Upper lobe of left lung (tissue), 4 donors: ENCODE measurements at regions not wholly inside any gene's neighbourhood (a gene's known extent, or its start where the extent isn't known, plus 50 kb on each side); places are given as distances from the start of the nearest gene placed in this dataset.

ENCODE experiments used
- POLR2A ChIP-seq, 4 donors: fragments of 450-650 bp; IDR thresholded peaks; one replicate each; pipeline ENCODE4 v1.5.1; 2016 to 2017; ENCODE audit warnings: antibody characterized with exemption in 4 of 4, mild to moderate bottlenecking in 2 of 4
- POLR2AphosphoS5 ChIP-seq, 2 donors: sonication (generic); formaldehyde crosslinking; IDR thresholded peaks; one replicate each; pipeline ENCODE4 v1.5.1; 2017; ENCODE audit warnings: antibody characterized with exemption in 2 of 2
- TF ChIP-seq, protein P1 (sequence below), 6 experiments: fragments of 450-650 bp in 4 of 6; fragments of 200-600 bp in 2 of 6; sonication (generic) in 2 of 6; IDR thresholded peaks; one replicate each; pipeline ENCODE4 v1.5.1; 2016 to 2019; ENCODE audit warnings: antibody characterized with exemption in 6 of 6

DNA sequence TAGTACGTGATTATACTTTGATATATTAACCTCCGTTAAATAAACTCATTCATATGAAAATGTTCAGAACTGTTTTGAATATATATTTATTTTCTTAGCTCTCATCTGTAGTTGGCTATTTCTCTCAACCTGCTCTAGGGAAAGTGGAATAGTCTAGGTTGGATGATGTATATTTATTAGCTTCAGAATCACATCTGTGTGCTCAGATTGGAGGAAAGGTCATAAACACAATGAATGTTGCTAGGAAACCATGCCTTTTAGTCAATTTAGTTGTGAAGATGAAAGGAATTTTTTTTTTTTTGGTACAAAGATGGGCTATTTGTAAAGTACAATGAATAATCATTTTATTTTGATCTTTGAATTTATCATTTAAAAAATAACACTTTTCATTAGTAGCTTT lies 439.1 kb downstream of the FOXG1 start:
- TF ChIP-seq, protein P1, sequence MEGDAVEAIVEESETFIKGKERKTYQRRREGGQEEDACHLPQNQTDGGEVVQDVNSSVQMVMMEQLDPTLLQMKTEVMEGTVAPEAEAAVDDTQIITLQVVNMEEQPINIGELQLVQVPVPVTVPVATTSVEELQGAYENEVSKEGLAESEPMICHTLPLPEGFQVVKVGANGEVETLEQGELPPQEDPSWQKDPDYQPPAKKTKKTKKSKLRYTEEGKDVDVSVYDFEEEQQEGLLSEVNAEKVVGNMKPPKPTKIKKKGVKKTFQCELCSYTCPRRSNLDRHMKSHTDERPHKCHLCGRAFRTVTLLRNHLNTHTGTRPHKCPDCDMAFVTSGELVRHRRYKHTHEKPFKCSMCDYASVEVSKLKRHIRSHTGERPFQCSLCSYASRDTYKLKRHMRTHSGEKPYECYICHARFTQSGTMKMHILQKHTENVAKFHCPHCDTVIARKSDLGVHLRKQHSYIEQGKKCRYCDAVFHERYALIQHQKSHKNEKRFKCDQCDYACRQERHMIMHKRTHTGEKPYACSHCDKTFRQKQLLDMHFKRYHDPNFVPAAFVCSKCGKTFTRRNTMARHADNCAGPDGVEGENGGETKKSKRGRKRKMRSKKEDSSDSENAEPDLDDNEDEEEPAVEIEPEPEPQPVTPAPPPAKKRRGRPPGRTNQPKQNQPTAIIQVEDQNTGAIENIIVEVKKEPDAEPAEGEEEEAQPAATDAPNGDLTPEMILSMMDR (IDR thresholded peaks at IDR 0.05), result no peak
- TF ChIP-seq POLR2A (IDR thresholded peaks at IDR 0.05), result no peak
- no peak for TF ChIP-seq POLR2AphosphoS5 (IDR thresholded peaks at IDR 0.05)
